K562 (cell line): ENCODE measurements at regions not wholly inside any gene's neighbourhood (a gene's known extent, or its start where the extent isn't known, plus 50 kb on each side); places are given as distances from the start of the nearest gene placed in this dataset.

Source experiments
- ATAC-seq: fragments of 200-7000 bp; cut with Tn5 transposase; 3 replicates; pipeline ENCODE4 v1.9.1; 2020; ENCODE audit warnings: moderate library complexity
- BruUV-seq: library from RNA; stranded (reverse); fragments of 400-500 nt; replicated peaks from 2 replicates; lab custom pipeline; 2021; lab: Mats Ljungman, UMichigan
- CTCF ChIA-PET: fragments of 300-600 bp; formaldehyde crosslinking; extraction: SDS; loops from one replicate; lab custom pipeline; 2021; ENCODE audit warnings: low intra/inter-chr PET ratio; lab: Yijun Ruan, JAX
- POLR2A ChIA-PET: fragments of 300-600, 350-650 bp; sonication (Branson Sonifier 250); formaldehyde crosslinking; extraction: SDS; loops from one replicate; lab custom pipeline; 2021; ENCODE audit warnings: antibody characterized with exemption, inconsistent platforms; lab: Yijun Ruan, JAX
- DNase-seq, 4 experiments: peaks; one replicate each; pipeline versions ENCODE4 v3.0.0 to v3.0.0-alpha.2; 2011 to 2018; ENCODE audit warnings: low spot score in 3 of 4, mixed read lengths in 3 of 4; ENCODE audit errors: extremely low read depth in 1 of 4
- FAIRE-seq: peaks from 2 replicates; lab custom pipeline; 2011; peaks lifted over from hg19 to GRCh38; lab: Jason Lieb, UNC
- H2AFZ ChIP-seq: 2 replicates; pipeline ENCODE4 v1.6.0; 2011; ENCODE audit warnings: low read depth, low read length, control low read depth, inconsistent platforms
- H3K27ac ChIP-seq: fragments of 200-600 bp; 3 replicates; pipeline ENCODE4 v1.8.0; 2011; ENCODE audit warnings: low read depth, mild to moderate bottlenecking, control low read depth, inconsistent platforms, low read length, moderate library complexity, mixed read lengths; ENCODE audit errors: extremely low read depth
- H3K27me3 ChIP-seq, 2 experiments: fragments of 300-600 bp in 1 of 2; 2 replicates in 1 of 2; 3 replicates in 1 of 2; pipeline versions ENCODE4 v1.6.0 to v1.8.0; 2011; ENCODE audit warnings: inconsistent platforms in 2 of 2, low read length in 2 of 2, mild to moderate bottlenecking in 1 of 2, mixed read lengths in 1 of 2, moderate library complexity in 1 of 2; ENCODE audit not compliant: control insufficient read depth in 2 of 2, insufficient read depth in 2 of 2
- H3K36me3 ChIP-seq: fragments of 300-600 bp; 3 replicates; pipeline ENCODE4 v1.8.0; 2011; ENCODE audit warnings: mild to moderate bottlenecking, low read length, inconsistent platforms; ENCODE audit not compliant: control insufficient read depth, insufficient read depth
- H3K4me1 ChIP-seq, 2 experiments: fragments of 200-600 bp in 1 of 2; replicated peaks in 1 of 2; 2 replicates in 1 of 2; 3 replicates in 1 of 2; pipeline versions ENCODE4 v1.5.1 to v1.8.0; 2011; ENCODE audit warnings: inconsistent platforms in 2 of 2, low read length in 2 of 2, mild to moderate bottlenecking in 1 of 2, mixed read lengths in 1 of 2, moderate library complexity in 1 of 2; ENCODE audit not compliant: control insufficient read depth in 2 of 2, insufficient read depth in 2 of 2
- H3K4me2 ChIP-seq: 2 replicates; pipeline ENCODE4 v1.6.1; 2011; ENCODE audit warnings: low read length, control low read depth, inconsistent platforms, mixed read lengths; ENCODE audit not compliant: insufficient read depth
- H3K4me3 ChIP-seq: fragments of 200-600 bp; sonication (generic), shearing (Covaris generic); 2 replicates; pipeline ENCODE4 v1.5.1; 2016; ENCODE audit warnings: control low read depth, inconsistent platforms
- H3K79me2 ChIP-seq: fragments of 200-600 bp; 3 replicates; pipeline ENCODE4 v1.8.0; 2011; ENCODE audit warnings: low read length, inconsistent platforms; ENCODE audit not compliant: control insufficient read depth, insufficient read depth
- H3K9ac ChIP-seq, 2 experiments: 2 replicates each; pipeline versions ENCODE4 v1.6.0 to v1.6.1; 2011; ENCODE audit warnings: low read depth in 2 of 2, low read length in 2 of 2, control low read depth in 1 of 2, inconsistent platforms in 1 of 2, mild to moderate bottlenecking in 1 of 2, mixed read lengths in 1 of 2; ENCODE audit not compliant: insufficient read depth in 1 of 2
- H3K9me1 ChIP-seq: one replicate; pipeline ENCODE4 v1.6.0; 2011; ENCODE audit warnings: inconsistent platforms, mild to moderate bottlenecking, low read length, moderate library complexity; ENCODE audit not compliant: control insufficient read depth, insufficient read depth
- H3K9me3 ChIP-seq: replicated peaks from 2 replicates; pipeline ENCODE4 v1.5.1; 2011; ENCODE audit warnings: low read depth, low read length, inconsistent platforms; ENCODE audit not compliant: control insufficient read depth, insufficient read depth
- H4K20me1 ChIP-seq: replicated peaks from 2 replicates; pipeline ENCODE4 v1.6.1; 2011; ENCODE audit warnings: low read length, inconsistent platforms, mixed read lengths; ENCODE audit not compliant: control insufficient read depth, insufficient read depth
- CHCHD3 ChIP-seq: fragments of 250-450 bp; sonication (Bioruptor Pico); IDR thresholded peaks from 2 replicates; pipeline ENCODE4 v2.1.2; 2022; ENCODE audit warnings: mild to moderate bottlenecking
- FUS ChIP-seq: fragments of 200-400 bp; formaldehyde crosslinking; optimal IDR thresholded peaks from 2 replicates; pipeline ENCODE3; 2017; ENCODE audit warnings: low read depth, low read length
- HMG20A ChIP-seq: fragments of 450-650 bp; formaldehyde crosslinking; conservative IDR thresholded peaks from 2 replicates; pipeline ENCODE4 v1.4.0; 2020; ENCODE audit warnings: mild to moderate bottlenecking, mixed read lengths
- PHB2 ChIP-seq: fragments of 450-650 bp; IDR thresholded peaks from 2 replicates; pipeline ENCODE4 v1.6.1; 2017; ENCODE audit warnings: low read depth
- SETDB1 ChIP-seq: IDR thresholded peaks from one replicate; pipeline ENCODE4 v1.6.1; 2012; ENCODE audit warnings: low read length, control low read depth, inconsistent platforms
- ZNF239 ChIP-seq: fragments of 250-450 bp; sonication (Bioruptor Pico); IDR thresholded peaks from 2 replicates; pipeline ENCODE4 v1.4.0; 2020; ENCODE audit warnings: mild to moderate bottlenecking
- ZNF311 ChIP-seq: fragments of 250-450 bp; sonication (Bioruptor Pico); IDR thresholded peaks from 2 replicates; pipeline ENCODE4 v1.4.0; 2020; ENCODE audit warnings: mild to moderate bottlenecking, moderate library complexity
- WGBS: fragments of 100-300 bp; shearing (Covaris generic); methylation state at CpG from one replicate; pipeline ENCODE4 v1.1.6; 2016; ENCODE audit warnings: low coverage, mixed read lengths; ENCODE audit not compliant: insufficient coverage; ENCODE audit errors: missing lambda C conversion rate; 5-methylcytosine and 5-hydroxymethylcytosine counted together
- in situ Hi-C: fragments of 300-500 bp; cut with MboI; formaldehyde crosslinking; loops from 4 replicates; pipeline ENCODE4 v1.15.0; 2018; ENCODE audit warnings: inconsistent platforms, mixed read lengths
- intact Hi-C: fragments of 100-400 bp; cut with micrococcal nuclease; formaldehyde crosslinking; loops from 2 replicates; pipeline ENCODE4 v1.14.2; 2022
- TF ChIP-seq, protein P1 (sequence below): fragments of 250-450 bp; sonication (Bioruptor Pico); IDR thresholded peaks from 2 replicates; pipeline ENCODE4 v1.8.0; 2021; ENCODE audit warnings: moderate library complexity, mild to moderate bottlenecking, inconsistent platforms
- TF ChIP-seq, protein P2 (sequence below): fragments of 250-450 bp; sonication (Bioruptor Pico); IDR thresholded peaks from 2 replicates; pipeline ENCODE4 v1.4.0; 2020; ENCODE audit warnings: borderline replicate concordance
- TF ChIP-seq, protein P3 (sequence below): fragments of 200-800 bp; sonication (Bioruptor generic); IDR thresholded peaks from 2 replicates; pipeline ENCODE4 v1.6.1; 2017; ENCODE audit warnings: missing genetic modification characterization, missing compliant biosample characterization
- TF ChIP-seq, protein P4 (sequence below): fragments of 200-800 bp; sonication (Bioruptor generic); IDR thresholded peaks from 2 replicates; pipeline ENCODE4 v1.6.1; 2017; ENCODE audit warnings: missing genetic modification characterization, missing compliant biosample characterization
- TF ChIP-seq, protein P5 (sequence below): sonication (generic); formaldehyde crosslinking; IDR thresholded peaks from 2 replicates; pipeline ENCODE4 v1.9.0; 2022; ENCODE audit warnings: mild to moderate bottlenecking, missing genetic modification reagents
- TF ChIP-seq, protein P6 (sequence below): fragments of 250-450 bp; sonication (Bioruptor Pico); IDR thresholded peaks from 2 replicates; pipeline ENCODE4 v1.6.1; 2021; ENCODE audit warnings: mild to moderate bottlenecking
- TF ChIP-seq, protein P7 (sequence below): fragments of 450-650 bp; IDR thresholded peaks from 2 replicates; pipeline ENCODE4 v1.6.1; 2016

DNA sequence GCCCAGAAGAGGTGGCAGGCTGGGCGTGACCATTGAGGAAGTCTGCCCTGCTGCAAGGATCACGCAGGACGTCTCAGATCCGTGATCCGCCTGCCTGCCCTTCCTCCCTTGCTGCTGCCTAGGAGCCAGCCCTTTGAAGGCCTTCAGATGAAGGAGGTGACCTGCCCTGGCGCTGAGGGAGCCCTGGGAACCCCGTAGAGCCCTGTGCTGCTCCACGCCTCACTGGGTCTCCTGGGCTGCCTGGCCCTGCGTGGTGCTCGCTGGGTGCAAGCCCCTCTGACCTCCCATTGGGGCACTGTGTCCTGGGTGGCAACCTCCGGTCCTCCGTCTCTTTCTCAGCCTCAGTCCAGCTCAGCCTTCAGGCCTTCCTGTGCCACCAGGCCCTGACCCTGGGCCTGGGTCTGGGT is 295.3 kb upstream of the IRX4 start:
- ChIA-PET POLR2A (no interaction called here), CTCF (no interaction called here)
- Histone ChIP-seq H3K4me1 (no peaks in the 10 kb centered on the region; a peak in 1 of 5 replicates), H2AFZ (no peak overlapping the region), H3K27ac (no peak overlapping the region), H3K9ac (no peak overlapping the region; a peak in 1 of 4 replicates), H3K79me2 (no peaks in the 10 kb centered on the region), H3K9me1 (peaks cover 4% of the 10 kb centered on the region), H3K4me2 (no peak overlapping the region), H3K36me3 (no peaks in the 10 kb centered on the region), H3K4me3 (no peak overlapping the region), H3K27me3 (peaks cover 36 to 81% of the 10 kb centered on the region in 2 experiments), H3K9me3 (no peaks in the 10 kb centered on the region), H4K20me1 (peaks cover 17% of the 10 kb centered on the region; the same call in 1 of the 2 replicates)
- in situ Hi-C loops (no loop called here), intact Hi-C loops (no loop called here)
- DNase-seq: no peak
- 0% methylated on average over 10 of the region's 12 CpGs for WGBS
- FAIRE-seq: no peak
- no peak for ATAC-seq
- BruUV-seq: no TSS peak
- TF ChIP-seq HMG20A (CRISPR knock-in tag) (no peak), FUS (no peak), CHCHD3 (no peak), ZNF239 (CRISPR knock-in tag) (no peak), SETDB1 (no peak), ZNF311 (CRISPR knock-in tag) (no peak), PHB2 (no peak)
- TF ChIP-seq, protein P1, sequence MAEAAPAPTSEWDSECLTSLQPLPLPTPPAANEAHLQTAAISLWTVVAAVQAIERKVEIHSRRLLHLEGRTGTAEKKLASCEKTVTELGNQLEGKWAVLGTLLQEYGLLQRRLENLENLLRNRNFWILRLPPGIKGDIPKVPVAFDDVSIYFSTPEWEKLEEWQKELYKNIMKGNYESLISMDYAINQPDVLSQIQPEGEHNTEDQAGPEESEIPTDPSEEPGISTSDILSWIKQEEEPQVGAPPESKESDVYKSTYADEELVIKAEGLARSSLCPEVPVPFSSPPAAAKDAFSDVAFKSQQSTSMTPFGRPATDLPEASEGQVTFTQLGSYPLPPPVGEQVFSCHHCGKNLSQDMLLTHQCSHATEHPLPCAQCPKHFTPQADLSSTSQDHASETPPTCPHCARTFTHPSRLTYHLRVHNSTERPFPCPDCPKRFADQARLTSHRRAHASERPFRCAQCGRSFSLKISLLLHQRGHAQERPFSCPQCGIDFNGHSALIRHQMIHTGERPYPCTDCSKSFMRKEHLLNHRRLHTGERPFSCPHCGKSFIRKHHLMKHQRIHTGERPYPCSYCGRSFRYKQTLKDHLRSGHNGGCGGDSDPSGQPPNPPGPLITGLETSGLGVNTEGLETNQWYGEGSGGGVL (CRISPR knock-in tag): no peak
- TF ChIP-seq, protein P2, sequence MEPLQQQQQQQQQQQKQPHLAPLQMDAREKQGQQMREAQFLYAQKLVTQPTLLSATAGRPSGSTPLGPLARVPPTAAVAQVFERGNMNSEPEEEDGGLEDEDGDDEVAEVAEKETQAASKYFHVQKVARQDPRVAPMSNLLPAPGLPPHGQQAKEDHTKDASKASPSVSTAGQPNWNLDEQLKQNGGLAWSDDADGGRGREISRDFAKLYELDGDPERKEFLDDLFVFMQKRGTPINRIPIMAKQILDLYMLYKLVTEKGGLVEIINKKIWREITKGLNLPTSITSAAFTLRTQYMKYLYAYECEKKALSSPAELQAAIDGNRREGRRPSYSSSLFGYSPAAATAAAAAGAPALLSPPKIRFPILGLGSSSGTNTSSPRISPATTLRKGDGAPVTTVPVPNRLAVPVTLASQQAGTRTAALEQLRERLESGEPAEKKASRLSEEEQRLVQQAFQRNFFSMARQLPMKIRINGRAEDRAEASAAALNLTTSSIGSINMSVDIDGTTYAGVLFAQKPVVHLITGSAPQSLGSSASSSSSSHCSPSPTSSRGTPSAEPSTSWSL (CRISPR knock-in tag): no peak
- TF ChIP-seq, protein P3, sequence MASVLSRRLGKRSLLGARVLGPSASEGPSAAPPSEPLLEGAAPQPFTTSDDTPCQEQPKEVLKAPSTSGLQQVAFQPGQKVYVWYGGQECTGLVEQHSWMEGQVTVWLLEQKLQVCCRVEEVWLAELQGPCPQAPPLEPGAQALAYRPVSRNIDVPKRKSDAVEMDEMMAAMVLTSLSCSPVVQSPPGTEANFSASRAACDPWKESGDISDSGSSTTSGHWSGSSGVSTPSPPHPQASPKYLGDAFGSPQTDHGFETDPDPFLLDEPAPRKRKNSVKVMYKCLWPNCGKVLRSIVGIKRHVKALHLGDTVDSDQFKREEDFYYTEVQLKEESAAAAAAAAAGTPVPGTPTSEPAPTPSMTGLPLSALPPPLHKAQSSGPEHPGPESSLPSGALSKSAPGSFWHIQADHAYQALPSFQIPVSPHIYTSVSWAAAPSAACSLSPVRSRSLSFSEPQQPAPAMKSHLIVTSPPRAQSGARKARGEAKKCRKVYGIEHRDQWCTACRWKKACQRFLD: no peak
- TF ChIP-seq, protein P4, sequence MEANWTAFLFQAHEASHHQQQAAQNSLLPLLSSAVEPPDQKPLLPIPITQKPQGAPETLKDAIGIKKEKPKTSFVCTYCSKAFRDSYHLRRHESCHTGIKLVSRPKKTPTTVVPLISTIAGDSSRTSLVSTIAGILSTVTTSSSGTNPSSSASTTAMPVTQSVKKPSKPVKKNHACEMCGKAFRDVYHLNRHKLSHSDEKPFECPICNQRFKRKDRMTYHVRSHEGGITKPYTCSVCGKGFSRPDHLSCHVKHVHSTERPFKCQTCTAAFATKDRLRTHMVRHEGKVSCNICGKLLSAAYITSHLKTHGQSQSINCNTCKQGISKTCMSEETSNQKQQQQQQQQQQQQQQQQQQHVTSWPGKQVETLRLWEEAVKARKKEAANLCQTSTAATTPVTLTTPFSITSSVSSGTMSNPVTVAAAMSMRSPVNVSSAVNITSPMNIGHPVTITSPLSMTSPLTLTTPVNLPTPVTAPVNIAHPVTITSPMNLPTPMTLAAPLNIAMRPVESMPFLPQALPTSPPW (CRISPR knock-in tag): no peak
- TF ChIP-seq, protein P5, sequence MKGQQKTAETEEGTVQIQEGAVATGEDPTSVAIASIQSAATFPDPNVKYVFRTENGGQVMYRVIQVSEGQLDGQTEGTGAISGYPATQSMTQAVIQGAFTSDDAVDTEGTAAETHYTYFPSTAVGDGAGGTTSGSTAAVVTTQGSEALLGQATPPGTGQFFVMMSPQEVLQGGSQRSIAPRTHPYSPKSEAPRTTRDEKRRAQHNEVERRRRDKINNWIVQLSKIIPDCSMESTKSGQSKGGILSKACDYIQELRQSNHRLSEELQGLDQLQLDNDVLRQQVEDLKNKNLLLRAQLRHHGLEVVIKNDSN (CRISPR knock-in tag): no peak
- TF ChIP-seq, protein P6, sequence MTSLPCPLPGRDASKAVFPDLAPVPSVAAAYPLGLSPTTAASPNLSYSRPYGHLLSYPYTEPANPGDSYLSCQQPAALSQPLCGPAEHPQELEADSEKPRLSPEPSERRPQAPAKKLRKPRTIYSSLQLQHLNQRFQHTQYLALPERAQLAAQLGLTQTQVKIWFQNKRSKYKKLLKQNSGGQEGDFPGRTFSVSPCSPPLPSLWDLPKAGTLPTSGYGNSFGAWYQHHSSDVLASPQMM (CRISPR knock-in tag): no peak
- TF ChIP-seq, protein P7, sequence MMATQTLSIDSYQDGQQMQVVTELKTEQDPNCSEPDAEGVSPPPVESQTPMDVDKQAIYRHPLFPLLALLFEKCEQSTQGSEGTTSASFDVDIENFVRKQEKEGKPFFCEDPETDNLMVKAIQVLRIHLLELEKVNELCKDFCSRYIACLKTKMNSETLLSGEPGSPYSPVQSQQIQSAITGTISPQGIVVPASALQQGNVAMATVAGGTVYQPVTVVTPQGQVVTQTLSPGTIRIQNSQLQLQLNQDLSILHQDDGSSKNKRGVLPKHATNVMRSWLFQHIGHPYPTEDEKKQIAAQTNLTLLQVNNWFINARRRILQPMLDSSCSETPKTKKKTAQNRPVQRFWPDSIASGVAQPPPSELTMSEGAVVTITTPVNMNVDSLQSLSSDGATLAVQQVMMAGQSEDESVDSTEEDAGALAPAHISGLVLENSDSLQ: no peak
